ENCODE measurements at regions not wholly inside any gene's neighbourhood (a gene's known extent, or its start where the extent isn't known, plus 50 kb on each side); places are given as distances from the start of the nearest gene placed in this dataset.

DNA sequence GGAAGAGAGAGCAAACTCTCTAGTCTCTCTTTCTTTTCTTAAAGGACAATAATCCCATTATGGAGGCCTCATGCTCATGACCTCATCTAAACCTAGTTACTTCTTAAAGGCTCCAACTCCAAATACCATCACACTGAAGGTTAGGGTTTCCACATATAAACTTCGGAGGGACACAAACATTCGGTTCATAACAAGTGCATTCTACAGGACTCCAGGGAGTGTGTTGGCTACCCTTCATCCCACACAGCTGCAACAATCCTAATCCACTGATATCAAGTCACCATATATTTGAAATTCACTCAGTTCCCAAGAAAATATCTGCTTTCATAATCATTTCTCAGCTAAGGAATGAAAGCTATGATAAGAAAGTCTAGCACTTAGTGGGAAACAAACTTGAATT lies 265.9 kb upstream of the PLEKHG7 start:
- no peaks in the 10 kb centered on the region for H3K4me1 ChIP-seq
- ATAC-seq (no peak), DNase-seq (no peak)
- H3K27ac ChIP-seq, result no peak overlapping the region
- no peaks in the 10 kb centered on the region for H3K36me3 ChIP-seq
- H3K27me3 ChIP-seq (ENCODE audit: low read depth), result no peaks in the 10 kb centered on the region
- TF ChIP-seq, protein P1, sequence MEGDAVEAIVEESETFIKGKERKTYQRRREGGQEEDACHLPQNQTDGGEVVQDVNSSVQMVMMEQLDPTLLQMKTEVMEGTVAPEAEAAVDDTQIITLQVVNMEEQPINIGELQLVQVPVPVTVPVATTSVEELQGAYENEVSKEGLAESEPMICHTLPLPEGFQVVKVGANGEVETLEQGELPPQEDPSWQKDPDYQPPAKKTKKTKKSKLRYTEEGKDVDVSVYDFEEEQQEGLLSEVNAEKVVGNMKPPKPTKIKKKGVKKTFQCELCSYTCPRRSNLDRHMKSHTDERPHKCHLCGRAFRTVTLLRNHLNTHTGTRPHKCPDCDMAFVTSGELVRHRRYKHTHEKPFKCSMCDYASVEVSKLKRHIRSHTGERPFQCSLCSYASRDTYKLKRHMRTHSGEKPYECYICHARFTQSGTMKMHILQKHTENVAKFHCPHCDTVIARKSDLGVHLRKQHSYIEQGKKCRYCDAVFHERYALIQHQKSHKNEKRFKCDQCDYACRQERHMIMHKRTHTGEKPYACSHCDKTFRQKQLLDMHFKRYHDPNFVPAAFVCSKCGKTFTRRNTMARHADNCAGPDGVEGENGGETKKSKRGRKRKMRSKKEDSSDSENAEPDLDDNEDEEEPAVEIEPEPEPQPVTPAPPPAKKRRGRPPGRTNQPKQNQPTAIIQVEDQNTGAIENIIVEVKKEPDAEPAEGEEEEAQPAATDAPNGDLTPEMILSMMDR (IDR thresholded peaks at IDR 0.05), result no peak
- H3K9me3 ChIP-seq, result no peaks in the 10 kb centered on the region
- intact Hi-C loops (cut with DNase I), result no loop called here
- H3K4me3 ChIP-seq, result no peak overlapping the region

DNA sequence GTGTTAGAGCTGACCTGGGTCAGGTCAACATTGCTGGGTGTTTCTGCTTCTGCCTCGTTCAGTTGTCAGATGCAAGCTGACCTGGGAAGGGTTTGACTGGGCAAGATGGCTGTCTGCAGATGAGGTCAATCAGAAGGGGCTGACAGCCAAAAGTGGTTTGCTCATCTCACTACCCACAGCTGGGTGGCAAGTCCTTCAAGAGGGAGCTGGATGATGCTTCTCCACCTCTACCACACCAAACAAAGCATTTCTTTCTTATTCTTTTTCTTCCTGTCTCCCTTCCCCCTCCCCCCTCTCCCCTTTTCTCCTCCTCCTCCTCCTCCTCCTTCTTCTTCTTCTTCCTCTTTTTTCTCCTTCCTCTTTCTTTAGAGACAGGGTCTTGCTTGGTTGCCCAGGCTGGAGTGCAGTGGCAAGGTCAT lies 268.2 kb upstream of the PLEKHG7 start:
- no peak overlapping the region for H3K27ac ChIP-seq
- no peak overlapping the region for H3K4me3 ChIP-seq
- DNase-seq (no peak), ATAC-seq (no peak)
- H3K9me3 ChIP-seq, result no peaks in the 10 kb centered on the region
- no peaks in the 10 kb centered on the region for H3K36me3 ChIP-seq
- H3K27me3 ChIP-seq (ENCODE audit: low read depth), result no peaks in the 10 kb centered on the region
- H3K4me1 ChIP-seq, result no peaks in the 10 kb centered on the region
- intact Hi-C loops (cut with DNase I), result no loop called here
- TF ChIP-seq, protein P1 (IDR thresholded peaks at IDR 0.05), result no peak

DNA sequence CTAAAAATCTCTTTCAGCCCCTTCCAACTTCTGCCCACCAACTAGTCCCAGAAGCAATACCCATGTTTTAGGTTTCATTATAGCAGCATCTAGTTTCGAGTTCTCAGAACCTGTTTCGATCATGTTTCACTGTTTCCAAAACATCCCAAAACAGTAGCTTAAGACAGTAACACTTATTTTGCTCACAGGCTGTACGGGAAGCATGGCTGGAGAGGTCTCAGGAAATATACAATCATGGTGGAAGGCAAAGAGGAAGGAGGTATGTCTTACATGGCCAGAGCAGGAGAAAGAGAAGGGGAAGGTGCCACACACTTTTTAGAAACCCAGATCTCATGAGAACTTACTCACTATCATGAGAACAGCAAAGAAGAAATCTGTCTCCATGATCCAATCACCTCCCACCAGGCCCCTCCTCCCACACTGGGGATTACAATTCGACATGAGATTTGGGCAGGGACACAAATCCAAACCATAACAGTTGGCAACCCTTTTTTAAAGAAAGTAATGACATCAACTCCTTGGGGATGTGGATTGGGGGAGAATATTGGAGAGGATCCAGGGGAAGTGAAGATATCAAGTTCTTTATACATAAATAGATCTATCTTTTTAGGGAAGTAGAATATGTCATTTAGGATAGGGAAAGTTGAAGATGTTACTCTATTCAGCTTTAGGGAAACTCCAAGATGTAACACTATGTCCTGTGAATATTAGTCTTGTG lies 269.9 kb upstream of the PLEKHG7 start:
- TF ChIP-seq, protein P1 (IDR thresholded peaks at IDR 0.05), result no peak
- H3K4me3 ChIP-seq, result no peak overlapping the region
- H3K4me1 ChIP-seq, result no peaks in the 10 kb centered on the region
- no peaks in the 10 kb centered on the region for H3K27me3 ChIP-seq (ENCODE audit: low read depth)
- no peak overlapping the region for H3K27ac ChIP-seq
- intact Hi-C loops (cut with DNase I), result no loop called here
- H3K36me3 ChIP-seq, result no peaks in the 10 kb centered on the region
- no peak for DNase-seq
- ATAC-seq, result no peak
- H3K9me3 ChIP-seq, result no peaks in the 10 kb centered on the region

DNA sequence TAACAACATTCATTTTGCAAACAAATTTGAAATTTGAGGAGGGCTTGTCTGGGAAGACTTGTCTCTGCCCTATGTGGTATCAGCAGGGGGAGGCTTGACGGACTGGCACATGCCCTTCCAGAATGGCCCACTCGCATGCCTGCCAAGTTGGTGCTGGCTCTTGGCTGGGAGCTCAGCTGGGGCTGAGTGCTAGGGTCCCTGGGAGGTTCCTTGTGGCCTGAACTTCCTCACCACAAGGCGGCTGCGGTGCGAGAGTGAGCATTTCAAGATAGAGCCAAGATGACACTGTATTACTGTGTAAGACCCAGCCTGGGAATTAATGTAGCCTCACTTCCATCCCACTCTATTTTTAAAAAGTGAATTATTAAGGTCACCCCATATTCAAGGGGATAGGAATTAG lies 271.6 kb upstream of the PLEKHG7 start:
- DNase-seq (no peak), ATAC-seq (no peak)
- H3K27me3 ChIP-seq (ENCODE audit: low read depth), result no peaks in the 10 kb centered on the region
- no peaks in the 10 kb centered on the region for H3K4me1 ChIP-seq
- H3K27ac ChIP-seq, result no peak overlapping the region
- no peaks in the 10 kb centered on the region for H3K9me3 ChIP-seq
- no peaks in the 10 kb centered on the region for H3K36me3 ChIP-seq
- no peak overlapping the region for H3K4me3 ChIP-seq
- intact Hi-C loops (cut with DNase I), result no loop called here
- TF ChIP-seq, protein P1 (IDR thresholded peaks at IDR 0.05), result no peak

DNA sequence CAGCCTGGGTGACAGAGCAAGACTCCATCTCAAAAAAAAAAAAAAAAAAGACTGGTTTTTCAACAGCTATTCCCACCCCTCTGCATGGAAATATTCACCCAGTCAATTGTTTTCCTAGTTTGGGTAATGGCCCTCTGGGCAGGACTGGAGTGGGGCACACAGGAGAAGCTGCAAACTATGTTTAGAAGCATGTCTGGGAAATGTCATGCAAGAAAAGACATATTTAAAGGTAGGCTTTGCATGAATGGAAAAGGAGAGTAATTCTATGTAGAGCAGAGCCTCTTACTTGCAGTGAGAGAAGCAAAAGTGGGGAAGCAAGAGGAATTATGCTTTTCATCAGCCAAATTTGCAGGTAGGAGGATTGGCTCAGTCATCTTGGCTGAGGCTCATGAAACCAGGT lies 276.5 kb upstream of the PLEKHG7 start:
- no peak overlapping the region for H3K27ac ChIP-seq
- no peaks in the 10 kb centered on the region for H3K27me3 ChIP-seq (ENCODE audit: low read depth)
- intact Hi-C loops (cut with DNase I), result no loop called here
- H3K4me3 ChIP-seq, result no peak overlapping the region
- H3K9me3 ChIP-seq, result no peaks in the 10 kb centered on the region
- DNase-seq, result no peak
- TF ChIP-seq, protein P1 (IDR thresholded peaks at IDR 0.05), result no peak
- no peak for ATAC-seq
- H3K36me3 ChIP-seq, result no peaks in the 10 kb centered on the region
- no peaks in the 10 kb centered on the region for H3K4me1 ChIP-seq

Data from lower lobe of right lung (tissue), 2 donors.